ENCODE measurements at regions not wholly inside any gene's neighbourhood (a gene's known extent, or its start where the extent isn't known, plus 50 kb on each side); places are given as distances from the start of the nearest gene placed in this dataset.

DNA sequence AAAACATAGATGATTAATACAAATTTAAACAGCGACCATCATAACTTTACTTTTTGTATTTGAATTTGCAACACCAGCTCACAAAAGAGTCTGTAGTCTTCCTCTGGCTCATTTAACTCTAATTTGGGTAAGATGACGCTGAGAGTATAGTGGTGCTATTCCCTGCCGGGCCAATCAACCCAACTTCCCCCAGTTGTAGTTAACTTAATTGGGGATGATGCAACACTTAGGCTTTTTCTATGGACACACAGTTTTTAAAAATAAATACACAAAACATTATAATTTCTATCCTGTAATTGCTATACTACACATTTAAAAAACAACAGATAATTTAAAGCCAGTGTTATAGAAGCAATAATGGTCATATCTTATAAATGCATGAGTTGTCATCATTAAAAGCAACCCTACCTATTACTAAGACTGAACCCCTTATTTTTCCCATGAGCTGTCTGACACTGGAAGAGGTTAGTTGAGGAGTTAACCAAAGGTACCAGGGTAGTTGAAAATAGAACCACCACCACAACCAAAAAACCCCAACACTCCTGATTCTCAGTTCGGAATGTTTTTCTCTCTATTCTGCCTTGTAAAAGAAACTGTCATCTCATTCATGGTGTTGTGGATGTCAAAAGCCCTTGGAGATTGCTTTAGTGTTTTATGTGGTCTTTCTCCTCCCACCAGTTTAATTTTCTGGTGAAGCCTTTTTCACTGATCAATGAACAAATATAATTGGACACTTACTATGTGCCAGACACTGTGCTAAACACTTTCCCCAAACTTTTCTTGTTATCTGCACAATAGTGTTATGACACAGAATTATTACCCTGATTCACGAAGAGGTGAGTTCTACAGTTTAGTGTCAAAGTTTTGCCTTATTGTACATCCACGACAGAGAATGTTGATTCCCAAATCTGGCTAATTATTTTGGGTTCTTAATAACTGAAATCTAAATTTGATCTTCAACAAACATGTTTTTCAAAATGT is 61.5 kb upstream of the RAPGEF2 start:
- Histone ChIP-seq H3K4me3 (ENCODE audit: low read depth, low read length) (no peak overlapping the region), H3K36me3 (ENCODE audit: control insufficient read depth in 2 of 2, insufficient read depth in 1 of 2, low read length in 2 of 2) (no peaks in the 10 kb centered on the region), H3K9me3 (ENCODE audit: control insufficient read depth, insufficient read depth, low read depth, low read length) (no peaks in the 10 kb centered on the region), H3K27ac (ENCODE audit: extremely low read depth, low read depth, low read length) (no peak overlapping the region), H3K4me1 (ENCODE audit: control insufficient read depth, insufficient read depth, low read length) (no peaks in the 10 kb centered on the region)
- ChIA-PET POLR2A (no interaction called here), CTCF (no interaction called here)
- TF ChIP-seq ZNF24 (tag by site-specific recombination; IDR thresholded peaks at IDR 0.05) (no peak), ZNF660 (tag by site-specific recombination; IDR thresholded peaks at IDR 0.05) (no peak), ZNF391 (tag by site-specific recombination; IDR thresholded peaks at IDR 0.05; ENCODE audit: borderline replicate concordance, low read depth) (no peak), ZNF114 (tag by site-specific recombination; IDR thresholded peaks at IDR 0.05) (no peak), ZNF140 (tag by site-specific recombination; IDR thresholded peaks at IDR 0.05) (no peak), ZBTB1 (tag by site-specific recombination; IDR thresholded peaks at IDR 0.05) (no peak), ZNF354C (tag by site-specific recombination; IDR thresholded peaks at IDR 0.05; ENCODE audit: borderline replicate concordance, low read depth) (no peak), WT1 (tag by site-specific recombination; IDR thresholded peaks at IDR 0.05) (no peak), ZNF2 (tag by site-specific recombination; IDR thresholded peaks at IDR 0.05) (no peak), ZFP41 (tag by site-specific recombination; IDR thresholded peaks at IDR 0.05; ENCODE audit: borderline replicate concordance) (no peak), ZNF610 (tag by site-specific recombination; IDR thresholded peaks at IDR 0.05; ENCODE audit: borderline replicate concordance) (no peak), ZNF561 (tag by site-specific recombination; IDR thresholded peaks at IDR 0.05; ENCODE audit: borderline replicate concordance) (no peak), TCF7L2 (IDR thresholded peaks at IDR 0.05; ENCODE audit: borderline replicate concordance, low read depth, low read length) (no peak), KLF9 (tag by site-specific recombination; IDR thresholded peaks at IDR 0.05; ENCODE audit: low read depth) (no peak)
- TF ChIP-seq, protein P1, sequence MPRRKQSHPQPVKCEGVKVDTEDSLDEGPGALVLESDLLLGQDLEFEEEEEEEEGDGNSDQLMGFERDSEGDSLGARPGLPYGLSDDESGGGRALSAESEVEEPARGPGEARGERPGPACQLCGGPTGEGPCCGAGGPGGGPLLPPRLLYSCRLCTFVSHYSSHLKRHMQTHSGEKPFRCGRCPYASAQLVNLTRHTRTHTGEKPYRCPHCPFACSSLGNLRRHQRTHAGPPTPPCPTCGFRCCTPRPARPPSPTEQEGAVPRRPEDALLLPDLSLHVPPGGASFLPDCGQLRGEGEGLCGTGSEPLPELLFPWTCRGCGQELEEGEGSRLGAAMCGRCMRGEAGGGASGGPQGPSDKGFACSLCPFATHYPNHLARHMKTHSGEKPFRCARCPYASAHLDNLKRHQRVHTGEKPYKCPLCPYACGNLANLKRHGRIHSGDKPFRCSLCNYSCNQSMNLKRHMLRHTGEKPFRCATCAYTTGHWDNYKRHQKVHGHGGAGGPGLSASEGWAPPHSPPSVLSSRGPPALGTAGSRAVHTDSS (tag by site-specific recombination; IDR thresholded peaks at IDR 0.05): no peak
- TF ChIP-seq, protein P2, sequence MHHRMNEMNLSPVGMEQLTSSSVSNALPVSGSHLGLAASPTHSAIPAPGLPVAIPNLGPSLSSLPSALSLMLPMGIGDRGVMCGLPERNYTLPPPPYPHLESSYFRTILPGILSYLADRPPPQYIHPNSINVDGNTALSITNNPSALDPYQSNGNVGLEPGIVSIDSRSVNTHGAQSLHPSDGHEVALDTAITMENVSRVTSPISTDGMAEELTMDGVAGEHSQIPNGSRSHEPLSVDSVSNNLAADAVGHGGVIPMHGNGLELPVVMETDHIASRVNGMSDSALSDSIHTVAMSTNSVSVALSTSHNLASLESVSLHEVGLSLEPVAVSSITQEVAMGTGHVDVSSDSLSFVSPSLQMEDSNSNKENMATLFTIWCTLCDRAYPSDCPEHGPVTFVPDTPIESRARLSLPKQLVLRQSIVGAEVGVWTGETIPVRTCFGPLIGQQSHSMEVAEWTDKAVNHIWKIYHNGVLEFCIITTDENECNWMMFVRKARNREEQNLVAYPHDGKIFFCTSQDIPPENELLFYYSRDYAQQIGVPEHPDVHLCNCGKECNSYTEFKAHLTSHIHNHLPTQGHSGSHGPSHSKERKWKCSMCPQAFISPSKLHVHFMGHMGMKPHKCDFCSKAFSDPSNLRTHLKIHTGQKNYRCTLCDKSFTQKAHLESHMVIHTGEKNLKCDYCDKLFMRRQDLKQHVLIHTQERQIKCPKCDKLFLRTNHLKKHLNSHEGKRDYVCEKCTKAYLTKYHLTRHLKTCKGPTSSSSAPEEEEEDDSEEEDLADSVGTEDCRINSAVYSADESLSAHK (tag by site-specific recombination; IDR thresholded peaks at IDR 0.05): peak; percentile 44; the same call in 1 of the 2 replicates
- TF ChIP-seq, protein P3, sequence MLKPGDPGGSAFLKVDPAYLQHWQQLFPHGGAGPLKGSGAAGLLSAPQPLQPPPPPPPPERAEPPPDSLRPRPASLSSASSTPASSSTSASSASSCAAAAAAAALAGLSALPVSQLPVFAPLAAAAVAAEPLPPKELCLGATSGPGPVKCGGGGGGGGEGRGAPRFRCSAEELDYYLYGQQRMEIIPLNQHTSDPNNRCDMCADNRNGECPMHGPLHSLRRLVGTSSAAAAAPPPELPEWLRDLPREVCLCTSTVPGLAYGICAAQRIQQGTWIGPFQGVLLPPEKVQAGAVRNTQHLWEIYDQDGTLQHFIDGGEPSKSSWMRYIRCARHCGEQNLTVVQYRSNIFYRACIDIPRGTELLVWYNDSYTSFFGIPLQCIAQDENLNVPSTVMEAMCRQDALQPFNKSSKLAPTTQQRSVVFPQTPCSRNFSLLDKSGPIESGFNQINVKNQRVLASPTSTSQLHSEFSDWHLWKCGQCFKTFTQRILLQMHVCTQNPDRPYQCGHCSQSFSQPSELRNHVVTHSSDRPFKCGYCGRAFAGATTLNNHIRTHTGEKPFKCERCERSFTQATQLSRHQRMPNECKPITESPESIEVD (tag by site-specific recombination; IDR thresholded peaks at IDR 0.05): 0 out of 2 replicates have a peak, but pooled peaks have one; percentile 7
- TF ChIP-seq, protein P4, sequence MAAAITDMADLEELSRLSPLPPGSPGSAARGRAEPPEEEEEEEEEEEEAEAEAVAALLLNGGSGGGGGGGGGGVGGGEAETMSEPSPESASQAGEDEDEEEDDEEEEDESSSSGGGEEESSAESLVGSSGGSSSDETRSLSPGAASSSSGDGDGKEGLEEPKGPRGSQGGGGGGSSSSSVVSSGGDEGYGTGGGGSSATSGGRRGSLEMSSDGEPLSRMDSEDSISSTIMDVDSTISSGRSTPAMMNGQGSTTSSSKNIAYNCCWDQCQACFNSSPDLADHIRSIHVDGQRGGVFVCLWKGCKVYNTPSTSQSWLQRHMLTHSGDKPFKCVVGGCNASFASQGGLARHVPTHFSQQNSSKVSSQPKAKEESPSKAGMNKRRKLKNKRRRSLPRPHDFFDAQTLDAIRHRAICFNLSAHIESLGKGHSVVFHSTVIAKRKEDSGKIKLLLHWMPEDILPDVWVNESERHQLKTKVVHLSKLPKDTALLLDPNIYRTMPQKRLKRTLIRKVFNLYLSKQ (tag by site-specific recombination; IDR thresholded peaks at IDR 0.05; ENCODE audit: borderline replicate concordance): no peak
- TF ChIP-seq, protein P5, sequence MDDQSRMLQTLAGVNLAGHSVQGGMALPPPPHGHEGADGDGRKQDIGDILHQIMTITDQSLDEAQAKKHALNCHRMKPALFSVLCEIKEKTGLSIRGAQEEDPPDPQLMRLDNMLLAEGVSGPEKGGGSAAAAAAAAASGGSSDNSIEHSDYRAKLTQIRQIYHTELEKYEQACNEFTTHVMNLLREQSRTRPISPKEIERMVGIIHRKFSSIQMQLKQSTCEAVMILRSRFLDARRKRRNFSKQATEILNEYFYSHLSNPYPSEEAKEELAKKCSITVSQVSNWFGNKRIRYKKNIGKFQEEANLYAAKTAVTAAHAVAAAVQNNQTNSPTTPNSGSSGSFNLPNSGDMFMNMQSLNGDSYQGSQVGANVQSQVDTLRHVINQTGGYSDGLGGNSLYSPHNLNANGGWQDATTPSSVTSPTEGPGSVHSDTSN (CRISPR knock-in tag; IDR thresholded peaks at IDR 0.05): no peak
- TF ChIP-seq, protein P6, sequence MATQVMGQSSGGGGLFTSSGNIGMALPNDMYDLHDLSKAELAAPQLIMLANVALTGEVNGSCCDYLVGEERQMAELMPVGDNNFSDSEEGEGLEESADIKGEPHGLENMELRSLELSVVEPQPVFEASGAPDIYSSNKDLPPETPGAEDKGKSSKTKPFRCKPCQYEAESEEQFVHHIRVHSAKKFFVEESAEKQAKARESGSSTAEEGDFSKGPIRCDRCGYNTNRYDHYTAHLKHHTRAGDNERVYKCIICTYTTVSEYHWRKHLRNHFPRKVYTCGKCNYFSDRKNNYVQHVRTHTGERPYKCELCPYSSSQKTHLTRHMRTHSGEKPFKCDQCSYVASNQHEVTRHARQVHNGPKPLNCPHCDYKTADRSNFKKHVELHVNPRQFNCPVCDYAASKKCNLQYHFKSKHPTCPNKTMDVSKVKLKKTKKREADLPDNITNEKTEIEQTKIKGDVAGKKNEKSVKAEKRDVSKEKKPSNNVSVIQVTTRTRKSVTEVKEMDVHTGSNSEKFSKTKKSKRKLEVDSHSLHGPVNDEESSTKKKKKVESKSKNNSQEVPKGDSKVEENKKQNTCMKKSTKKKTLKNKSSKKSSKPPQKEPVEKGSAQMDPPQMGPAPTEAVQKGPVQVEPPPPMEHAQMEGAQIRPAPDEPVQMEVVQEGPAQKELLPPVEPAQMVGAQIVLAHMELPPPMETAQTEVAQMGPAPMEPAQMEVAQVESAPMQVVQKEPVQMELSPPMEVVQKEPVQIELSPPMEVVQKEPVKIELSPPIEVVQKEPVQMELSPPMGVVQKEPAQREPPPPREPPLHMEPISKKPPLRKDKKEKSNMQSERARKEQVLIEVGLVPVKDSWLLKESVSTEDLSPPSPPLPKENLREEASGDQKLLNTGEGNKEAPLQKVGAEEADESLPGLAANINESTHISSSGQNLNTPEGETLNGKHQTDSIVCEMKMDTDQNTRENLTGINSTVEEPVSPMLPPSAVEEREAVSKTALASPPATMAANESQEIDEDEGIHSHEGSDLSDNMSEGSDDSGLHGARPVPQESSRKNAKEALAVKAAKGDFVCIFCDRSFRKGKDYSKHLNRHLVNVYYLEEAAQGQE (tag by site-specific recombination; IDR thresholded peaks at IDR 0.05): no peak
- TF ChIP-seq, protein P7, sequence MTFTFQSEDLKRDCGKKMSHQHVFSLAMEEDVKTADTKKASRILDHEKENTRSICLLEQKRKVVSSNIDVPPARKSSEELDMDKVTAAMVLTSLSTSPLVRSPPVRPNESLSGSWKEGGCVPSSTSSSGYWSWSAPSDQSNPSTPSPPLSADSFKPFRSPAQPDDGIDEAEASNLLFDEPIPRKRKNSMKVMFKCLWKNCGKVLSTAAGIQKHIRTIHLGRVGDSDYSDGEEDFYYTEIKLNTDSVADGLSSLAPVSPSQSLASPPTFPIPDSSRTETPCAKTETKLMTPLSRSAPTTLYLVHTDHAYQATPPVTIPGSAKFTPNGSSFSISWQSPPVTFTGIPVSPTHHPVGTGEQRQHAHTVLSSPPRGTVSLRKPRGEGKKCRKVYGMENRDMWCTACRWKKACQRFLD (tag by site-specific recombination; IDR thresholded peaks at IDR 0.05): no peak
